HG03159 (cell line): ENCODE measurements at regions not wholly inside any gene's neighbourhood (a gene's known extent, or its start where the extent isn't known, plus 50 kb on each side); places are given as distances from the start of the nearest gene placed in this dataset.

ENCODE experiments used
- ATAC-seq: cut with Tn5 transposase; IDR thresholded peaks from one replicate; pipeline ENCODE4 v1.9.1; 2021; ENCODE audit warnings: mild to moderate bottlenecking, moderate library complexity; ENCODE audit not compliant: unreplicated experiment

GRCh38 chrX:69282893-69283690 is 117.8 kb upstream of the PJA1 start:
- no peak for ATAC-seq

- no peak for ATAC-seq
These were observed 115.7 kb upstream of the PJA1 start for GRCh38 chrX:69280933-69281332.

DNA sequence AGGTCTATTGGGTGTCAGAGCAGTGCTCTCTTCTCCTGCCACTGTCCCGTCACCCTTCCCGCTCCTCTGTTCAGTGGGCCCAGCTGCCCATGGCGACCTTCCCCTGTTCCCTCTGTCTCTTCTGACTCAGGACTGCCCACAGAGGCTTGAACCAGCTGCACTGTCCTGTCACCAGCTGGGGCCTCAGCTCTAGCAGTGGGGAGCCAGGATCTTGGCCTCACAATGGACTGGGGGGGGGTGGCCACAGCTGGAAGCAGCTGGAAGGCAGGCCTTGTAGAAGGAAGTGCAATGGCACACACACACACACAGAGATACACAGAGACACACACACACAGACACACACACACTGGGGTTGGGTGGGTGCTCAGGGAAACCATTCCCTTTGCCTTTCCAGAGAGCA is 114.0 kb upstream of the PJA1 start:
- no peak for ATAC-seq

DNA sequence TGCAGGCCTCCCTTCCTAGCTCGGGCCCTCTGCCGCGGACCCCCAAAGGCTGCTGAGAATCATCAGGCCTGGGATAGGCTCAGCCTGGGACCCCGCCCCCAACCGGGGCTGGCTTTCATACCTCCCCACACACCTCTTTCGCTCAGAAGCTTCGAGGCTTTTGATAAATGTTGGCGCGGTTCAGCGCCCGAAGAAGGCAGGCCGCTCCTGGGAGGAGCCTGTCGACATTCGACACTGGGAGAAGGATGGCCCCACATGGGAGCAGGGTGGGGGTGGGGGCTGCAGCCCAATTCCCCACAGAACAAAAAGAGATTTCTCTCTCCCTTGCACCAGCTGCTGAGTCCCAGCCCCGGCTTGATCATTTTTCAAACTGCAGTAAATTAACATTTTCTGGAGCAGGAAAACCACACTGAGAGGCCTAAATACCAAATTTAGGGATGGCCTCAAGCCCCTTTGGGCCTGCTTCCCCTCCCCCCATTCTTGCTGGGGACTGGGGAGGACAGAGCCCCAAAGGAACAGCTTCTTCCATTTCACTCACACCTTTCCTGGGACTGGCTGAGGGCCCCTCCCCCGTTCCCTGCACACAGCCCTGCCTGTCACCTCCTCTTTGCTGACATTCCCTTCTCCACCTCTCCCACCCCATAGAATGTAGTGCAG is 112.9 kb upstream of the PJA1 start:
- ATAC-seq = no peak

- no peak for ATAC-seq
These were observed 112.2 kb upstream of the PJA1 start for GRCh38 chrX:69277369-69277990.

GRCh38 chrX:69268611-69269010 is 103.4 kb upstream of the PJA1 start:
- no peak for ATAC-seq

DNA sequence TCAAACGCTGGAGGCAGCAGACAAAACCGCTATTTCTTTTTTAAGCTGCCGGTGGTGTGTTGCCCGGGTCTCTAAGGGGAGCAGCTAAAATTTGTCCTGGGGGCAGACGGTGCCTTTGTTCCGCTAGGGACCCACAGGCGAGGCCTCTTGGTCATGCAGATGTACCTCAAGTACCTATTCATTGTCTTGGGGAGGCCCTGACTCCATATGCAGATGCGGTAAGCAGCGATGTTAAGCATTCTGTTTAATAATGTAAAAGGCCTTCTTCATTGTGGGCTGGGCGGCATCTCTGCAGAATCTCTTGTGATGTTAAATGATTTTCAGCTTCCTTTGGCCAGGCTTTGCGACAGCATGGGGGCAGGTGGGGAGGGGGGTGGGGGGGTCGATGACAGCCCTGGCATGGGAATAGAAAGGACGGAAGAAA is 98.9 kb upstream of the PJA1 start:
- no peak for ATAC-seq

- no peak for ATAC-seq
These were observed 98.1 kb upstream of the PJA1 start for GRCh38 chrX:69263251-69263820.

DNA sequence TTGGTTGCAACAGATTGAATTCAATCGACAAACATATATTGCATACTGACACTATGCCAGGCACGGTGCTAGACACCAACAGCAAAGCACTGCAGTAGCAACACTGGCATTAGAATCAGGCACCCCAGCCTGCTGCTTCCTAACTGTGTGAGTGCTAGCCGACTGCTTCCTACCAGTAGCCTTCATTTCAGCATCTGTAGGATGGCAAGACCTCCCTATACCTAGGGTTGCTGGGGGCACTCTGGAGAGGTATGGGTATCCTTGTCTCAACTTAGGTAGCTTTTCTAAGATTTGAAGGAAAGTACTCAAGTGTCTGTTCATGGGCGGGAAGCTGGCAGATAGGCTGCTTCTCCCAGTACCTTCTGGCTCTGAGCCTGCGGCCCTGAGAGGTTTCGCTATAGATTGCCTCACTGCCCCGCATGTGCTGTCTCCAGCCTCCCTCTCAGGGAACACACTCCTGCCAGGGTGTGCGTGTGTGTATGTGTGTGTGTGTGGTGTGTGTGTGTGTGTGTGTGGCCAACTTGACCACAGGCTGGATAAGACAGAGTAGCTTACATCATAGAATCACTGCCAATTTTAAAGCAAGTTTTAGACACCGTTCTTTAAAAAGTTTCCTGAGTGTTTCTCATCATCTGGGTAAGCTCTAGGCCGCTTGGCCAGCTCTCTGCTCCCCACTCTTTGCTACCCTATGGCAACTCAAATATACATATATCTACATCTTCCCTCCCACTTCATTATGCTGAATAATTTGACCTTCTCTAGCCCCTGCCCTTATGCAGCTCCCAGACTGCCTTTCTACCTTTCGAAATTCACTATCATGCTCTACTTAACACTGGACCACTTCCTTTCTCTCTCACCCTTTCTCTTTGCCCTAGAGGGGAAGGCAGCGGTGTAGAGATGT is 97.0 kb upstream of the PJA1 start:
- no peak for ATAC-seq

DNA sequence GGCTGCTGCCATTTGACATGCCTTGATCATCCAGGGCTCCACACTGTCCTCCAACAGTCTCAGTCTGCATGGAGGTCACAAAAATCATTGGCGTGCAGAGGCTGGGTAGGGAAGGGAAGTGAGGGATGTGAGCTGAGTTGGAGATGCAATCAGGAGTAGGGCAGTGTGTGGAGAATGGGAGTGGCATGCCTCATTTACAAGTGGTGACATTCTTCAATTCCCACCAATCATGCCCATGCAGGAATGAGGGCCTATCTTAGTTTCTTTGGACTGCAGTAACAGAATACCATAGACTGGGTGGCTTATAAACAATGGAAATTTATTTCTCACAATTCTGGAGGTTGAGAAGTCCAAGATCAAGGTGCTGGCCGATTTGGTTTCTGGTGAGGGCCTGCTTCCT is 94.9 kb upstream of the PJA1 start:
- ATAC-seq = no peak

DNA sequence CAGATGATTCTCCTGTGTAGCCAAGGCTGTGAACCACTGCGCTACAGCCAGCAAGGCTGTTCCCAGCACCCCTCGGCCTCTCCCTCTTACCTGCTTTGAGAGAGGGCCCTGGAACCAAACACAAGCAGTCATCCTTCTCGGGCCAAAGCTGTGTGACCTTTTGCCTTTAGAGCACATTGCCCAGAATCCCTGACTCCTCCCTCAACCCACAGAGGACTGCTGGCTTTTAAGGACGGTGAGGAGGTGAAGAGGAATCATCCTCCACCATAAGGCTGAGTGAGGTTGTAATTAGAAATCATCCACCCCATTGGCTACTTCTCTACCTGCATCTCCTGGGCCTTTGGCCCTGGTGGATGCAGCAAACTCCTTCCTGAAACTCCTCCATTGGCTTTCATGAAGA is 93.6 kb upstream of the PJA1 start:
- ATAC-seq = no peak

DNA sequence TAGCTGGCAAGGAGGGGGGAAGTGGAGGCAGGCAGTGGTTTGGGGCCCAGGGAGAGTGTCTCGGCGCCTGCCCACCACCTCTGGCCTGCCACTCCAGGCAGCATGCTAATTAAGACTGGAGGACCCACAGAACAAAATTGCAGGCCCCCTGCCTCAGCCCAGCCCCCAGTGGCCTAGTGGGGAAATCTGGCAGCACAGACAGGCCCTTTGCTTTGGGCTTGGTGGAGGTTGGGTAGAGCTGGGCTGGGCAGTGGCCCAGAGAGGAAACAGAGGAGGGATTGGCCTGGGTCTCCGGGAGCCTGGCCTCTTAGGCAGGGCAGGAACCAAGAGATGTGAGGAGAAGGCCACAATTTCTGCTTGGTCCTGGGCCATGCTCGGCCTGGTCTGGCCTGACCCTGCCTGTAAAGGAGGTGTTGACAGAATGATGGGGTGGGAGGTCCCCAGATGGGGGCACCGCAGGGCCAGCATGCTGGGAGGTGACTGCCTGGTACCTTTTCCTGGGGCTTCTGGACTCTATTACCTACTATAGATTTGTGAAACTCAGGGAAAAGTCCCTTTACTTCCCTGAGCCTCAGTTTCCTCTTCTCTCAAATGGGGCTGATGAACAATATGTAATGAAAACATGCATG is 92.4 kb upstream of the PJA1 start:
- ATAC-seq = no peak

DNA sequence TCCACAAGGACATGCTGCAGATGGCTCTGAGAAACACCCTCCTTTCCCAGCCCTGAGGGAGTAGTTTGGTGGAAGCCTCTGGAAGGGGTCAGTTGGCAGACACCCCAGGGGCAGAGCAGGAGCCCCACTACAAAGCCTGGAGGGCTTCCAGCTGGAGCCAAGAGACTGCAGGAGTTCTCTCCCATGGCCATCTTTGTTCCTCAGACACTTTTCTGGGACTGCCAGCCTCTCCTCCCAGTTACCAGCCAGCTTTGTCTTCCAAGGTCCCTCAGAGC is 91.0 kb upstream of the PJA1 start:
- ATAC-seq = no peak

GRCh38 chrX:69255441-69256290 is 90.4 kb upstream of the PJA1 start:
- ATAC-seq = no peak

DNA sequence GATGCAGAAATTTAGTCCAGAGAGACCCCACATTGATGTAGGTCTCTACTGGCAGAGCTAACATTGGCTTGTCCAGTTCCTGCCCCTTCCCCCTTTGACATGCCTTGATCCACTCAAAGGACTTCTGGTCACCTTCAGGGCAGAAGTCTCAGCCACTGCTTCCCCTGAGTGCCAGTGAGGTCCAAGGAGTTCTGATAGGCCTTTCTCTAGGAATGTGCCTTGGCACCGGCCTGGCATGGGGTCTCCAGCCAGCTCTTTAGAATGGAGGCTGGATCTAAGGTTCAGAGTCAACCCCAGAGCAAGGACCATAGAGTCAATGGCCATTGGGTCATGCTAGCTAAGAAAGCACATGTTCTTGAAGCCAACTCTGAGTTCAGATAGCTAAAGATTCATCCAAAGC is 88.6 kb upstream of the PJA1 start:
- ATAC-seq = no peak

DNA sequence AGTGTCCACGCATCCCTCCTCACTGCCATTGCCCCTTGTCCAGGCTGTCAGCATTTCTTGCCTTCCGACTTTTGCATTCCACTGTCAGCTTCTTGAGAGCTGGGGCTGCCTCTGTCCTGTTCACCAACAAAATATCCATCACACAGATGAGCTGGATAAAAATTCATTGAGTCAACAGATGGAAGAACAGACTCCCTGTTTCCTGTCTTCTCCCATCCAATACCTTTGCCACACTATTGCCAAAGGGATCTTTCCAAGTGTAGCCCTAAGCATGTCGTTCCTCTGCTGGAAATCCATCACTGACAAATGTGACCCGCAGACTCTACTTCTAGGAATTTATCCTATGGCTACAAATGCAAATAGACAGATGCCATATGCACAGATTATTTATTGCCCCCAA is 78.0 kb upstream of the PJA1 start:
- ATAC-seq = no peak

DNA sequence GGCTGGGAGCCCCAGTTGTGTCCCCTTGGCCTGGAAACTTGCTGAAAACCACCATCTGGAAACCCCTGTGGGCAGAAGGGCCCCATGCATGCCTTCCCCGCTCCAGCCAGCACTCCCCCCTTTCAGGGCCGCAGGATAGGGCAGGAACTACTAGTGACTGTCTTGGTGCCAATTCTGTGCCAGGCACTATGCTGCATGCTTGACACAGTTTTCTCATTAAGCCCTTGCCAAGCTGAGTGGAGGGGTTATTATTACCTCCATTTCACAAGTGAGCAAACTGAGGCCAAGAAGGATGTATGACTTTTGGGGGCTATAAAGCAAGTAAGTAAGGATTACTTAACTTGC is 73.6 kb upstream of the PJA1 start:
- ATAC-seq = no peak

GRCh38 chrX:69238114-69238886 is 73.0 kb upstream of the PJA1 start:
- ATAC-seq = no peak

GRCh38 chrX:69237236-69237635 is 72.0 kb upstream of the PJA1 start:
- no peak for ATAC-seq
